MM.1S (cell line): ENCODE measurements at regions not wholly inside any gene's neighbourhood (a gene's known extent, or its start where the extent isn't known, plus 50 kb on each side); places are given as distances from the start of the nearest gene placed in this dataset.

ENCODE experiments used
- DNase-seq: peaks from one replicate; pipeline ENCODE4 v3.0.0-alpha.2; 2015
- H2AFZ ChIP-seq: fragments of 300-600 bp; sonication (generic); 2 replicates; pipeline ENCODE4 v1.6.0; 2016; ENCODE audit warnings: antibody characterized with exemption, low read length
- H3F3A ChIP-seq: fragments of 300-600 bp; sonication (generic); 2 replicates; pipeline ENCODE4 v1.6.1; 2016; ENCODE audit warnings: mild to moderate bottlenecking, antibody characterized with exemption, low read length, moderate library complexity, mixed read lengths; ENCODE audit not compliant: insufficient read depth
- H3K27ac ChIP-seq: fragments of 300-600 bp; sonication (generic); 2 replicates; pipeline ENCODE4 v1.5.1; 2016; ENCODE audit warnings: mild to moderate bottlenecking, low read length
- H3K27me3 ChIP-seq: fragments of 300-600 bp; sonication (generic); replicated peaks from 2 replicates; pipeline ENCODE4 v1.6.0; 2016; ENCODE audit warnings: low read length; ENCODE audit not compliant: insufficient read depth
- H3K36me3 ChIP-seq: fragments of 300-600 bp; sonication (generic); replicated peaks from 2 replicates; pipeline ENCODE4 v1.6.1; 2016; ENCODE audit warnings: mild to moderate bottlenecking, low read length, mixed read lengths; ENCODE audit not compliant: insufficient read depth
- H3K4me1 ChIP-seq: fragments of 300-600 bp; sonication (generic); 2 replicates; pipeline ENCODE4 v1.6.1; 2016; ENCODE audit warnings: low read length, mixed read lengths
- H3K4me2 ChIP-seq: fragments of 300-600 bp; sonication (generic); 2 replicates; pipeline ENCODE4 v1.6.0; 2016; ENCODE audit warnings: low read depth, low read length
- H3K4me3 ChIP-seq: fragments of 300-600 bp; sonication (generic); 2 replicates; pipeline ENCODE4 v1.5.1; 2016; ENCODE audit warnings: low read length, mixed read lengths
- H3K79me2 ChIP-seq: fragments of 300-600 bp; sonication (generic); 2 replicates; pipeline ENCODE4 v1.6.1; 2016; ENCODE audit warnings: mixed run types, low read length, mixed read lengths
- H3K9ac ChIP-seq: fragments of 300-600 bp; sonication (generic); 2 replicates; pipeline ENCODE4 v1.6.1; 2016; ENCODE audit warnings: low read length, mixed read lengths
- H3K9me2 ChIP-seq: fragments of 300-600 bp; sonication (generic); replicated peaks from 2 replicates; pipeline ENCODE4 v1.6.1; 2016; ENCODE audit warnings: mild to moderate bottlenecking, low read length, mixed read lengths; ENCODE audit not compliant: insufficient read depth
- H3K9me3 ChIP-seq: fragments of 300-600 bp; sonication (generic); replicated peaks from 2 replicates; pipeline ENCODE4 v1.6.1; 2016; ENCODE audit warnings: mild to moderate bottlenecking, low read length, mixed read lengths; ENCODE audit not compliant: insufficient read depth
- H4K20me1 ChIP-seq: fragments of 300-600 bp; sonication (generic); 2 replicates; pipeline ENCODE4 v1.6.1; 2016; ENCODE audit warnings: mild to moderate bottlenecking, low read length, moderate library complexity, mixed read lengths; ENCODE audit not compliant: insufficient read depth
- CTCF ChIP-seq: fragments of 300-600 bp; sonication (generic); IDR thresholded peaks from 2 replicates; pipeline ENCODE4 v1.5.1; 2016; ENCODE audit warnings: antibody characterized with exemption, low read length, mixed read lengths
- EZH2 ChIP-seq: fragments of 300-600 bp; sonication (generic); optimal IDR thresholded peaks from 2 replicates; pipeline ENCODE3; 2017; ENCODE audit warnings: low read depth, mild to moderate bottlenecking, antibody characterized with exemption, low read length, mixed read lengths
- EZH2phosphoT487 ChIP-seq: fragments of 300-600 bp; sonication (generic); IDR thresholded peaks from 2 replicates; pipeline ENCODE4 v1.6.1; 2018; ENCODE audit warnings: antibody characterized with exemption, low read length

- H4K20me1 ChIP-seq: no peaks in the 10 kb centered on the region
- no peaks in the 10 kb centered on the region for H3K79me2 ChIP-seq
- no peak for TF ChIP-seq CTCF
- TF ChIP-seq EZH2phosphoT487: no peak
- TF ChIP-seq EZH2: no peak
- H3K36me3 ChIP-seq: no peaks in the 10 kb centered on the region
- H3K4me2 ChIP-seq: no peak overlapping the region
- H3K9me3 ChIP-seq: no peaks in the 10 kb centered on the region
- no peaks in the 10 kb centered on the region for H3K27me3 ChIP-seq
- H3K4me3 ChIP-seq: no peak overlapping the region
- peaks cover 9% of the 10 kb centered on the region; the same call in 1 of the 2 replicates for H3K4me1 ChIP-seq
- no peak overlapping the region for H2AFZ ChIP-seq
- no peak for DNase-seq
- H3K9me2 ChIP-seq: no peaks in the 10 kb centered on the region
- H3F3A ChIP-seq: 0 out of 2 replicates have a peak, but pooled peaks cover 10% of the 10 kb centered on the region
- no peak overlapping the region for H3K9ac ChIP-seq
- no peak overlapping the region for H3K27ac ChIP-seq
These were observed 303.3 kb upstream of the CCNG1 start for GRCh38 chr5:163134061-163134460.

- DNase-seq: peak; percentile 82
- no peaks in the 10 kb centered on the region for H3K27me3 ChIP-seq
- H3K27ac ChIP-seq: peak overlapping the region; percentile 30; the same call in 1 of the 2 replicates
- TF ChIP-seq EZH2phosphoT487 (no peak), EZH2 (no peak), CTCF (no peak)
- H3K9me3 ChIP-seq: no peaks in the 10 kb centered on the region
- H3K36me3 ChIP-seq: no peaks in the 10 kb centered on the region
- H2AFZ ChIP-seq: no peak overlapping the region
- H3K4me2 ChIP-seq: no peak overlapping the region
- 0 out of 2 replicates have a peak, but pooled peaks cover 10% of the 10 kb centered on the region for H3F3A ChIP-seq
- H3K4me3 ChIP-seq: no peak overlapping the region
- no peaks in the 10 kb centered on the region for H3K9me2 ChIP-seq
- no peaks in the 10 kb centered on the region for H4K20me1 ChIP-seq
- peaks cover 9% of the 10 kb centered on the region; the same call in 1 of the 2 replicates for H3K4me1 ChIP-seq
- H3K79me2 ChIP-seq: no peaks in the 10 kb centered on the region
- H3K9ac ChIP-seq: no peak overlapping the region
These were observed 301.5 kb upstream of the CCNG1 start for GRCh38 chr5:163135849-163136248.

- H3K9ac ChIP-seq: no peak overlapping the region
- H3K4me2 ChIP-seq: no peak overlapping the region
- H3K4me1 ChIP-seq: no peaks in the 10 kb centered on the region
- TF ChIP-seq EZH2 (no peak), EZH2phosphoT487 (no peak), CTCF (no peak)
- no peaks in the 10 kb centered on the region for H4K20me1 ChIP-seq
- H3K27ac ChIP-seq: no peak overlapping the region
- H3K27me3 ChIP-seq: no peaks in the 10 kb centered on the region
- H3K4me3 ChIP-seq: no peak overlapping the region
- H2AFZ ChIP-seq: no peak overlapping the region
- no peaks in the 10 kb centered on the region for H3K79me2 ChIP-seq
- DNase-seq: no peak
- H3K36me3 ChIP-seq: no peaks in the 10 kb centered on the region
- no peaks in the 10 kb centered on the region for H3K9me3 ChIP-seq
- H3K9me2 ChIP-seq: no peaks in the 10 kb centered on the region
- no peaks in the 10 kb centered on the region for H3F3A ChIP-seq
These were observed 275.9 kb upstream of the CCNG1 start for GRCh38 chr5:163161512-163161911.
